ENCODE measurements at regions not wholly inside any gene's neighbourhood (a gene's known extent, or its start where the extent isn't known, plus 50 kb on each side); places are given as distances from the start of the nearest gene placed in this dataset.

DNA sequence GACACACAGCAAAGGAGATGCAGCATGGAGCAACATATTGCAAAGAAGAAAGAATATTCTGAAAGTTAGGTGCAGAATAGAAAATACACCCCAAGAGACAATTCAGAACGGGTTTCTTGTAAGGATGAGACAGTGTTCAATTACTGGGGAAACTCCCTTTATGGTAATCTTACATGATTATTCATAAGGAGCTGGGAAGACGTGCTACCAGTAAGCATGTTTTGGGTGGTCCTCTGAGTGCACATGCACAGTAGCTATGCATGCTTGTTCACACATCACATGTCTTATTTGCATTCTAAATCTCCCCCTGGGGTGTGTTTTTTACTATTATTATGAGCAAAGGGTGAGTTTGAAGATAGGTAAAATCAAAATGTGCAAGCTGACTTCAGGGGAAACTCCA, 1448.8 kb downstream of the TECRL start:
- no peak for DNase-seq

DNA sequence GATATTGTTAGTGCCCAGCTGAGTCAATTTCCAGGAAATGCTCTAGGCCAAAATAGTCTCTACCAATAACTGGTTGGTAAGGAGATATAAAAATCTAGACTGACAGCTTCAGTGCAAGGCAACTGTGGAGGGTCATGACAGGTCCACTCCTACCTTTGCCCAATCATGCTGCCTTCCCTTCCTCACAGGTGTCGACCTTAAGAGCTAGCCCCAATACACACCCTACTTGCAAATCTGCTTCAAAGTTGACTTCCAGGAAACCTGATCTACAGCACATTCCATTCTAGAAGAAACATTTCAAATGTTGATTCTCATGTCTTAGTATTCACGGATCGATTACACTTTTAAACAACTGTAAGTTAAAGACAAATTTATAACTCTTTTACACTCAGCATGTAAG, 1455.5 kb downstream of the TECRL start:
- no peak for DNase-seq

DNA sequence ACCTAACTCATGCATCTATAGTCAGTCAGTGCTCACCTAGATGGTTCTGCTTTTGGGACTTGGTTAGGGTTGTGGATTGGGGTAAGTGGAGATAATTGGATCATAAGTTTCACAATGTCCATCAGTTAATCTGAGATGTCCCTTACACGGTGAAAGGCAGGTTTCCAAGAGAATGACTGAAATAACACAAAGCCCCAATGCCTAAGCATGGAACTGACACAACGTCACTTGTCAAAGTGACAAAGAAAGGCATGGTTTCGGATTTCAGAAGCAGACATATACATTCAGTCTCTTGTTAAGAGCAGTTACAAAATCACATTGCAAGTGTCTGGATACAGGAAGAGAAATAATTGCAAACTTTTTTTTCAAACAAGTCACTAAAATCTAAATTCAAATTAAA, 1456.9 kb downstream of the TECRL start:
- no peak for DNase-seq

DNA sequence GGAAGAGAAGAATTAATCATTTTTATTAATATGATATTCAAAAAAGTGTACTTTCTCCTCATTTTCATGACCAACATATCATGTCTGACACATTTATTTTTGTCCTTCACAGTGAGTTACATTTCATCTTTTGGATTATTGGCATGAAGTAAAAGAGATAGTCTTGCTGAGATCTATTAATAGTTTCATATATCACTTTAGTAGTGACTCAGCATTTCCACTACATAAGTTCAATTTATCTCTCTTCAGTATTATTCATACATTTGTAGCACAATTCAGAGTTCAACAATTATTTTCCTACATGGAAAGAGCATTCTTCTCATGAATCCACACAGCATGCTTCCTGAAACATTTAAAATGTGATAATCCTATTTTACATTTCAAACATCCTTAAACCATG, 1461.1 kb downstream of the TECRL start:
- DNase-seq = no peak

DNA sequence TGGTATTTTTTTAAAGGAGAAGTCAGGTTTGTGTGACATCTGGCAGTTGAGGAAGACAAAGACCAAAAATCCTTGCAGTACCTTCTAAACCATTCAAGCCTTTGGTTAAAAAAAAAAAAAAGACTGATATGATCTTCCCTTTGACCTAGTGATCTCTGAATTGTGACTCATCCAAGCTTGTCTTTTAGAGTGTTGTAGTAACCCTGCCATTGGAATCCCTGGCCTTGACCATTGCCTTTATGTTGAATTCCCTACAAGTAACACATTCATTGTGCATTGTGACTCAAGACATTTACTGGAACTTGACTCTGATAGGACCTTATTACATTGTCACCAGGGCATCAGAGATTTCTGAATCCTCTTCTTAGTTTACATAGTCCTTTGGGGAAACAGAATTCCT, 1469.0 kb downstream of the TECRL start:
- DNase-seq = no peak

DNA sequence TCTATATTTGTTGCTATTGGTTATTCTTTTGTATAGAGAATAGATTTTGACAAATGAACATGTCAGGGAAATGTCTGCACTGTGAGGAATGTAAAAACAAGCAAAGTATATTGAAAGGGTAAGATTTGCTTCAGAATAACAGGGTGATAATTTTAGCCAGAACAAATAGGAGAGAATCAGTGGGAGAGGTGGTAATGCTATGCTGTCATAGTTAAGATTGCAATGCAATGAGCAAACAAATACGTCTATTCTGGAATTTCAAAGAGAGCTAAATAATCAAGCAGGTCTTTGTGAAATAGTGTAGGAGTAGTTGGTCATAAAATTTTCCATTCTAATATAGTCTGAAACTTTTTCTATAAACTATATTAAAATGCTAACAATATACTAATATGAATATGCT, 1478.4 kb downstream of the TECRL start:
- no peak for DNase-seq

DNA sequence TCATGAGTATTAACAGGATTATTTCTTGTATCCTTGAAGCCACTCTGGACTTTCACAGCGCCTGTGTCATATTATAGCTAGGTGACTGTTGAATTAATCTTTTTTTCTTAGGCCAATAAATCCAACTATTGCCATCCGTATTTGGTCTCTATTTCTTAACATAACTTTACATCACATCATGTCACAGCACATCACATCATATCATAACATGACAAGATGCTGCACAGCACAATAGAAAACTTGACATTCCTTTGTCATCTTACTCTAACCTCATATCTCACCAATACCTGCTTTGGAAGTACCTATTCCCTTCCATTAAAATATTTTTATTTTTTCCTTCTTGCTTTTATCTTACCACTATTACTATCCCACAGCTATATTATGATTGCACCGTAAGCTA, 1480.8 kb downstream of the TECRL start:
- no peak for DNase-seq

DNA sequence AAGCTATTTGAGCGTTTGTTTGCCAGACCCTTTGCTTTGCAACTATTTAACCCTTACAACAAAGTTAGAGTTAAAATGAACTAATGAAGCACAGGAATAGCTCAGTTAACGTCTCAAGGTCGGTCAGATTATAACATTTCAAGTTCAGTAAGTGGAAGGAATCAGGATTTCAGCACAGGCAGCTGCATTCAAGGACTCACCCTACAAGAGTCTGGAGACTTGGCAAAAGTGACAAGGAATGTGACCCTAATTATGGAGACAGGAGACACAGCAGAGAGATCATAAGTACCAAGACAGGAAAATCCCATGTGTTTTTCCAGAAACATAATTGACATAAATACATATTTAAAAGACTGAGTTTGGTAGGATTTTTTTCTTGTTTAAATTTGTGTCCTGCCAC, 1481.7 kb downstream of the TECRL start:
- no peak for DNase-seq

DNA sequence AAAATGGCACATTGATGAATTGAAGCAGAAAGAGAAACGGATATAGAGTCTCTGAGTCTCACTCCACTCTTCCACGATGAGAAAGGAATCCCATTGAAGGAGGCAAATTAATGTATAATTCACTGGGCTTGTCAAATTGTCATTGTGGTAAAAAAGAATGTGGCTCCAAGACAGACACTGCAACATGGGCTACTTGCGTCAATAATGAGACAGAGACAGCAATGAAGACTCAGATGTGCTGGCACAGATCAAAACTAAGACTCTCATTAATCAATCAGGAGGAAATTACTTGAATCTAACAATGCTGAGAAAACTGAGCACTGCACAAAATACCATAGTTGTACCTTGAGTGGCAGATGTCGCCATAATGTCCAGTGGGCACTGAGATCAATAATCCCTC, 1485.5 kb downstream of the TECRL start:
- DNase-seq = no peak

DNA sequence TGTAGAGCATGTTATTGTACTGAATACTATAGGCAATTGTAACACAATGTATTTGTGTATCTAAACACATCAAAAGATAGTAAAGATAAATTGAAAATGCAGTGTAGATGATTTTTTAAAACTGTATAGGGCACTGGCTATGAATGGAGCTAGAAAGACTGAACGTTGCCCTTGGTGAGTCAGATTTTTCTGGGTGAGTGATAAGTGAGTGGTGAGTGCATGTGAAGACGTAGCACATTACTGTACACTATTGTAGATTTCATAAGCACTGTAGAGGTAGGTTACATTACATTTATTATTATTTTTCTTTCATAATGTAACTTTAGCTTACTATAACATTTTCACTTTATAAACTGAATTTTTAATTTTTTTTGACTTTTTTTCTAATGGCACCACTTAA, 1491.6 kb downstream of the TECRL start:
- DNase-seq = no peak

DNA sequence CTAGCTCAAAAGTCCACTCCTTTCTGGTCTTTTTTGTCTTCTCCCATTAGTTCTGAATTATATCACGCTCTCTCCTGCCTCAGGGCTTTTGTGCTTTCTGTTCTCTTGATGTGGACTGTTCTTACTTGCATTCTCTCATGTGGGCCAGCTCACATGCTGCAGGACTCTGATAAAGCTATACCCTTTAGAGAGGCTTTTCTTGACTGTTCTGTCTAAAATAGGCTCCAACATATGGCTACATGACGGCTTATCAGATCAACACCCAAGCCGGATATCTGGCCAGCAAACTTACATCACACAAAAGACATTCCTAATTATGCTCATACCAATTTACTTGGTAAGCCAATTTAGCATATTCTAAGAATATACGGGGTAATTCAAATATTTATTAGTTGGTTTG, 1494.5 kb downstream of the TECRL start:
- no peak for DNase-seq

DNA sequence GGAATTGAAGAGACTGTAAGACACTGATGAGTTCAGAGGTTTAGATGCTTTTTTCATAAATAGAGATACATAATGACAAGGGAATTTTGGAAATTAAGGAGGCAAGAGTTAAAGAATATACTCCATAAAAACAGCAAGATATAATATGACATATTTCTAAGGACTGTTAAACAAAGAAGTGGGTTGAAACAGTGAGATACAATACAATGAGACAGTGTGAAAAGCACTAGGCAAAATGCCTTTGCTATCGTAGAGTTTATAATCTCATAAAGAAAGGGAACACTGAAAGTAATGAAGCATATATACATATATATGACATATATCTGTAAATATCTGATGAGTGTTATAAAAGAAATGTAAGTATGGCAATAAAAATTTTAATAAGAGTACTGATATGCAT, 1496.2 kb downstream of the TECRL start:
- no peak for DNase-seq

DNA sequence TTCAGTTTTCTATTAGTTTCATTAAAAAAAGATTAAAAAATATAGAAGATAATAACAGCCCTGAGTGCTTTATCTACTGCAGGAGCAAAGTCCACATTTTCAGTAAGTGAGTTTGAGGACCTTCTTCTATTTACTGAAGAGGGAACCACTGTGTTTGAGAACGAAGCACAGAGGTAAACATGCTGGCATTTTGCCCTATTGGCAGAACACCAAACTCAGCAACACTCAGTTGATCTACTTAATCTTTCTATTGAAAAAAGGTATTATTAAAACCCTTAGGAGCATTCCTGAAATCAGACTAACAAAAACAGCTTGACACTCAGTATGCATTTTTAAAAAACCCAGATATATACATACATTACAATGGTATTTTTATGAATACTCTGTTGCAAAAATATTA, 1496.7 kb downstream of the TECRL start:
- no peak for DNase-seq

DNA sequence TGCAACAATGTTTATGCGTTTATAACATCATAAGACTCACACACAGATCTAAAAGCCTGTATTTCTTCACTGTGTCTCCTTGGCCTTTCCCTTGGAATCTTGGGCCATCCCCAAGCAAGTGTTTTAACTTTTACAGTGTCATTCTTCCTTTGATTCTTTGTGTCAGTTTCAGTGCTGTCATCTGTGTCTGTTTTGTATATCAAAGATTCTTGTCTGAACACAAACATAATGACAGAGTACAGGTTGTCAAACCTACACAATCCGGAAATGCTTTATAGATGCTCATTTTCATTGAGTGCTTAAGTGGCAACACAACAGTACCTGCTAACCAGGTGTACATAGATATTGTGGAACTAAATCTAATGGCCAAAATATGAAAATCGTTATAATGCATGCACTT, 1500.0 kb downstream of the TECRL start:
- no peak for DNase-seq

DNA sequence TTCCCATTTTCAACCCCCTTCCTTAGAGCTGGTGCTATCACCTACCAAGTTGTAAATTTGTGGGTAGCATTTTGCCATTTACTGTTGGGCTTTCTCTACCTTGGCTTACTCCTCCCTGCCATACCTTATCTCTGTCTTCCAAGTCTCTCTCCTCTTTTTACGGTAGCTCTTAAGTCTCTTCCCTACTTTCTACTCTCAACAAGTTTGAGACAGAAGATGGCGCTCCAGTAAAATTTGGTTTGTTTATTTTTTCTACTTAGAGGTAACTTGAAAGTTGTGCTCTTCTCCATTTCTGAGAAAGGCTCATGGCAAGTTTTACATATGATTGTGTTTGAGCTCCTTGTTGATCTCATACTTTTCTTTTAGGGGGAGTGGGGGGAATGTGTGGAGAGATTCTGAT, 1508.1 kb downstream of the TECRL start:
- DNase-seq = no peak

DNA sequence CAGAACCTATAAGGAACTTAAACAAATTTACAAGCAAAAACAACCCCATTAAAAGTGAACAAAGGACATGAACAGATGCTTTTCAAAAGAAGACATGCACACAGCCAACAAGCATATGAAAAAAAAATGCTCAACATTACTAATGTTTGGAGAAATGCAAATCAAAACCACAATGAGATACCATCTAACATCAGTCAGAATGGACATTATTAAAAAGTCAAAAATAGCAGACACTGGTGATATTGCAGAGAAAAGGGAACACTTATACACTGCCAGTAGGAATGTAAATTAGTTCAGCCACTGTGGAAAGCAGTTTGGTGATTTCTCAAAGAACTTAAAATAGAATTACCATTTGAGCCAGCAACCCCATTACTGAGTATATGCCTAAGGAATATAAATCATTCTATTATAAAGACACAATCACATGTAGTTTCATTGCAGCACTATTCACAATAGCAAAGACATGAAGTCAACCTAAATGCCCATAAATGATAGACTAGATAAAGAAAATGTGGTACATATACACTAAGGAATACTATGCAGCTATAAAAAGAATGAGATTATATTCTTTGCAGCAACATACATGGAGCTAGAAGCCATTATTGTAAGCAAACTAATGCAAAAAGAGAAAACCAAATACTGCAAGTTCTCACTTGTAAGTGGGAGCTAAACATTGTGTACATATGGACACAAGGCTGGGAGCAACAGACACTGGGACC, 1509.4 kb downstream of the TECRL start:
- no peak for DNase-seq

DNA sequence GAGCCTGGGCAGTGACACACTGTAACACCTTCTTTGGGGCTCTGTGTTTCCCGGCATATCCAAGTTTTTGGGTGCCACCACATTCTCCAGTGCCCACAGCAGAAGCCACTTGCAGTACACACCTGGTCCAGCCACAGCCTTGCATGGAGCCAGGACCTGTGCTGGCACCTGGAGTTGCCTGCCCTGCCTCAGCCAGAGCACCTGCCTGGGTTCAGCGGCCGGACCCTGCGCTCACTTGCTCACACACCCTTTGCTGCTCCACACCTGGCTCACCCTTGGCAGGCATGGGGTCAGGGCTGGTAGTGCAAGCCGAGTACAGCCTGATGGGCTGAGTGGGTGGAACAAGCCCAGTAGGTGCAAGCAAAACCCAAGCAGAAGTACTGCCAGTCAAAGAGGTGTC, 1511.1 kb downstream of the TECRL start:
- no peak for DNase-seq

DNA sequence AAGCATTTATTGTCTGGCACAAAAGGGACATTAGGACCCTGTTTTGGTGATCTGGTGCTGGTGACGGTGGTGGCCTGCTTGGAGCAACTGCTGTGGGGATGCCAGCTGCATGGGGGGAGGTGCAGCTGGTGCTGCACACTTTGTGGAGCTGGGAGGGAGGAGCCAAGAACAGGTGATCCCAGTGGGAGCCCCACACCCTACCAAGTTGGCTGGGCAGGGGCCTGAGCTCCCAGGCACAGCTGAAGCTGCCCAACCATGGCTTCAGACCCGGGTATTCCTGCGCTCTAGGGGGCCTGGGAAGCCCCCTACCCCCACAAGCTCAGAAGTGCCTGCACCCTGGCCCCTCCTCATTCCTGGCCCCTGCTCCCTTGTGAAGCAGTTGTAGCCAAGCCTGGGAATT, 1512.5 kb downstream of the TECRL start:
- DNase-seq = no peak

DNA sequence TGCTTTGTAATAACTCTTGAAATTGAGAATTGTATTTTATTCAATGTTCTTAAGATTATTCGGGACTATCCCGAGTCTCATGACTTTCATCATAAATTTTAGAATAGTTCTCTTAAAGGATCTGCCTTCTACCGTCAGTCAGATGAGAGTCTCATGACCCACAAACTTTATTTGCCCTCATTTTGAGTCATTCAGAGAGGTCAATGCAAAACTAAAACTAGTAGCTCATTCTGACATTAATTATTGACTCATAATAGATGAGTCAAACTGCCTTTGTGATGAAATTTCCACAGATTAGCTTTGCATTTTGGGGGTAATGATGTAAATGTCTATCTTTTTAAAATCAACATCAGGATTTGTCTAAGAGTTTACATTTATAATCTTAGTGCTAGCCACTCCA, 1527.3 kb downstream of the TECRL start:
- DNase-seq = no peak

DNA sequence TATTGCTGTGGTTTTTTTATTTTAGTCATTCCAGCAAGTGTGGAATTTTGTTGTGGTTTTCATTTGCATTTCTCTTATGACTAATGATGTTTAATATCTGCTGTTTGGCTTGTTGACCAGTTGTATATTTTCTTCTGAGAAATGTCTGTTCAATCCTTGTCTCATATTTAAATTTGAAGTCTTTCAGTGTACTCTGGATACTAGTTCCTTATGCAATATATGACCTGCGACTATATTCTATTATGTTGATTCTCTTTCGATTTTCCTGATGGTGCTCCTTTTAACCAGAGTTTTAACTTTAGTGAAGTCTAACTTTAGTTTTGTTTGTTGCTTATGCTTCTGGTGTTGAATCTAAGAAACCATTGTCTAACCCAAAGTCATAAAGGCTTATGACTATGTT, 1528.0 kb downstream of the TECRL start:
- no peak for DNase-seq

DNA sequence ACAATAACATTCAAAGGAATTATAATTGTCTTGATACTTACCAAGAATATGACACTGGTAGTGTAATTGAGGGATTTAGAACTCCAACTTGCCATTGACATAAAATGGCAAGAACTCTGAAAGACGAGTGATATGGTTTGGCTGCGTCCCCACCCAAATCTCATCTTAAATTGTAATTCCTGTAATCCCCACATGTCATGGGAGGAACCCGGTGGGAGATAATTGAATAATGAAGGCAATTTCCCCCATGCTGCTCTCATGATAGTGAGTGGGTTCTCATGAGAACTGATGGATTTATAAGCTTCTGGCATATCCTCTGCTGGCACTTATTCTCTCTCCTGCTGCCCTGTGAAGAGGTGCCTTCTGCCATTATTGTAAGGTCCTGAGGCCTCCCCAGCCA, 1536.4 kb downstream of the TECRL start:
- no peak for DNase-seq

DNA sequence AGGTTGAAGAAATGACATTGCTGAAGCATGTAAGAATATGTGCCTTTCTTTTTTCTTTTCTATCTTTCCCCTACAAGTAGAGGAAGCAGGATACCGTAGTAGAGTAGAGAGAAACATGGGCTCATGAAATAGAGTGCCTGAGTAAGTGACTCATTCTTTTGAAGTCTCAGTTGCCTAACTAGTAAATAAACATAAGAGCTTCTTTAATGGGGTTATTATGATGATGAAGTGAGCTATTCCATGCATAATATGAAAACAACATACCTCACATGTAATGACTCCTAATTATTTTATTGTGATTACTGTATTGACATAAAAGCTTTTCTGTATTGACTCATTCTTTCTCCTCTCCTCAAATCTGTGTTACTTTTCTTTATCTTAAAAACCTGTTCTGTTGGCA, 1538.2 kb downstream of the TECRL start:
- DNase-seq = no peak

DNA sequence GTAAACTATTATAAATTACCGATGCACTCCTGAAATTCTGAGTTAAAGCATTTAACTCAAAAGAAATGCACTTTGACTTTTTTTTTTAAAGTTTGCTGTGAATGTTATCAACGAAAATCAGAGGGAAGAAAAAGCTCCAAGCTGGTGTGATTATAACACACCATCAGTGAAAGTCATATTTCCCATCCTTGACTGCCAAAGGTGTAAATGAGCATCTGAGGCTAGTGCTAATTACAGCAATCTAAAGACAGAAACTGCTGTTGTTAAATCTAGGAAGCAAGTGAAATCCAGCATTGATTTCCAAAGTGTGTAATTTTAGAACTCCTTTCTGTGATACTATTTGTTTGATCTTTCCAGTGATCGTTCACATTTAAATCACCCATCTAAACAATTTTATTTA, 1538.8 kb downstream of the TECRL start:
- no peak for DNase-seq

DNA sequence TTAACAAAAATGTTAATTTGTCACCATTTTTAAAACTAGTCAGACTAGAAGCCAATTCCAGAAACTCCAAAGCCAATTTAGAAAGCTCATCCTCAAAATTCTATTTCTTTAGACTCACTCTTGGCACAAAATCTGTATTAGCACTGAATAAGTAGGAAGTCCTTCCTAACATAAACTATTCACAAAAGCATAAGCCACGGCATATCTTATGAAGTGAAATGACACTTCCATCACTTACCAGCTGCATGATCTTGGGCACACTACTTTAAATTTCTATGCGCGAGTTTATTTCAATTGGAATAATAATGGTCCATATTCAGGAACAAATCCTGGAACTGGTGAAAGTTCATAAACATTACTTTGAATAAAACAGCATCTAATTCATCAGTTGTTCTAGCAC, 1544.0 kb downstream of the TECRL start:
- no peak for DNase-seq

DNA sequence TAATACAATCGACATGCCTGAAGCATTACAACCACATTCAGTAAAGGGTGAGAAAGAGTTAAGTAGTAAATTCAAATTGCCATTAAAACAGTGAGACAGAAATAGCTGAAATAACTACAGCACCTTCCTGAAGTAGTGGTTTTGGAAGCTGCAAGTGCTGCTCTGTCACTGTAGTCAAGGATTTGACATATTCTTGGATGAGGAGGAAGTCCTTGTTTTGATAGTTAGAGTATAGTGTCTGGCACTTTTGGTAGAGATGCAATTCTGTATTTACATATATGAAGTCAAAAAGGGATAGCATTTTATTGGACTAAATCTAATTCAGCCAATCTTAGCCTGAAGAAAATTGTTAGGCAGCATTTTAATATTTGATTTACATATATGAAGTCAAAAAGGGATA, 1559.6 kb downstream of the TECRL start:
- DNase-seq = no peak

DNA sequence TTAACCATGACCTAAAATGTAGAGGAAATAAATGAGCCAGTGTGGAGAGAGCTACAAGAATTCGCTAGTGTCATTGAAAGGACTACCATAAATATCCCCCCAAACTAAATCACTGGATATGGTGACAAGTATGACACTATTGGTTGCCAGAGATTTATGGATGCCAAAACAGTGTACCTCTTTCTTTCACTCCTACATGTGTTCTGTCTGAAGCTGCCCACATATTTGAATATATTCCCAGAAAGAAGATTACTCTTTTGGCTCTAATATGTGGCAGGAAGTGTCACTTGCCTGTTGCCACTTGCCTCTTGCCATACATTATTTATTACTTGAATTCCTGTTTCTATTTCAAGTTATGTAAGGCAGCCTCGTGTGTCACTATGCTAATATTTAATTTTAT, 1573.6 kb downstream of the TECRL start:
- DNase-seq = no peak

Measured in NCI-H146 (cell line).